Stimulated activated CD4-positive, alpha-beta T cell treated with anti-CD3 and anti-CD28 coated beads, Interleukin-2, amount 100 ng/mL, for 4 hours (primary cell): ENCODE measurements at regions not wholly inside any gene's neighbourhood (a gene's known extent, or its start where the extent isn't known, plus 50 kb on each side); places are given as distances from the start of the nearest gene placed in this dataset.
A peak's percentile ranks its signal among the peaks of the same experiment; 100 is the strongest.

ENCODE experiments used
- DNase-seq: peaks from one replicate; pipeline ENCODE4 v3.0.0-alpha.2; 2020; ENCODE audit warnings: low read depth

DNA sequence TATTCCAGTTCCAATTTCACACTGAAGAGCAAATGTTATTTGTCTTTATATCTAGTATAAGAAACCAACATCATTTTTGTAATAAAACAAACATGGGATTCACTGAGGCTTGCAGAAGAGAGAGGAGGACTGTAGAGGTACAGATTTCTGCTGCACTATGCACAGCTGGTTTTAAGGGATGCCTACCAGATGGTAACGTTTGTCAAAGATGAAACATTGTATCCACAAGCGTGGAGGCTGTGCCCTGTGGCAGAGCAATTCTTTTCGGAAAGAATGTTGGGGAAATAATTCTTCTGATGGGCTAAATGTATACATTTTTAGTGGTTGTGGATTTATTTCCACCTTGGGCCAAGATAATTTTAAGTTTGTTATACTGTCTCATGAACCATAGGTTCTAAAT is 272.4 kb downstream of the DUSP10 start:
- no peak for DNase-seq

DNA sequence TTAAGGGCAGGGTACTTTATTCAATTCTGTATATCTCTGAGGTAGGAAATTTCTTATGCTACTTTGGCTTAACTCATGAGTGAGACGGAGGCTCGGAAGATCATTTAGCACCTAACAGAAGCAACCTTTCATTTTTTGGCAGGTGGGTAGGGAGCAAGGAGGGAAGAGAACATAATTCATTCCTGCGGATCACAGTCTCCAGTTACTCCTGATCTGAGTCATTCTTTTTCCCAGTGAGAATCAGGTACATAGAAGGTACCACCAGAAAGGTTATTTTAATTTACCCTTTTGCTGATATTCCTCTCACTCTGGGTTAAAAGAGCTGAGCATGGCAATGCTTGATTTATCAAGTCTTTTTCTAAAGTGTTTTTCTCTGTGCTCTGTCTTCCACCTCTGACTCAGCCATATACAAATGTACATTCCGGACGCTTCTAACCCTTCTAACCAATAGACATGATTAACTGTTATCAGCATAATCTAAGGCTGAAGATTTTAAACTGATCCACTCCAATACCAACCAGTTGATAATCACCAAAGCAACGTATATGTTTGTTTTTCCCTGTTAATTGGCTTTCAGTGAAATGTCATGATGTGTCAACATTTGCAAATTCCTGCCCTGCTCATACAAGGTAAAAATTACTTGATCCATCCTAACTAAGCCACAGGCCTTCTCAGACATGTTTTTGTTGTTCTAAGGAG is 271.7 kb downstream of the DUSP10 start:
- DNase-seq = no peak

DNA sequence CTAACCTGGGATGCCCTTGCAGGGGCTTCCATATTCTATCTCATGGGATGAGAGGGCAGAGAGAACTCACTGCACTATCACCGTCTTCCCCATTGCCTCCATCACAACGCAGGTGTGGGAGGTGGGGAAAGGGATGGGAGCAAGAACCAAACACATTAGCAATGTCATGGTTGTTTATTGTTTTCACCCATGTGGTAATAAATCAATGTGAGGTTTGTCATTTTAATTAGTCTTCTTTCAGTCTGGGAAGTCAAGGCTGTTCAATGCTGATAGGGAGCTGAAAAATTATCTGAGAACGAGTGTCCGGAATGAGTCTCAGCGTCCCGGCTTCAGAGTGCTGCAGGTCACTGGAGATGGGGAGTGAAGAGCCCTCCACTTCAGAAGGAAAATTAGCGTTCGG is 268.5 kb downstream of the DUSP10 start:
- no peak for DNase-seq

DNA sequence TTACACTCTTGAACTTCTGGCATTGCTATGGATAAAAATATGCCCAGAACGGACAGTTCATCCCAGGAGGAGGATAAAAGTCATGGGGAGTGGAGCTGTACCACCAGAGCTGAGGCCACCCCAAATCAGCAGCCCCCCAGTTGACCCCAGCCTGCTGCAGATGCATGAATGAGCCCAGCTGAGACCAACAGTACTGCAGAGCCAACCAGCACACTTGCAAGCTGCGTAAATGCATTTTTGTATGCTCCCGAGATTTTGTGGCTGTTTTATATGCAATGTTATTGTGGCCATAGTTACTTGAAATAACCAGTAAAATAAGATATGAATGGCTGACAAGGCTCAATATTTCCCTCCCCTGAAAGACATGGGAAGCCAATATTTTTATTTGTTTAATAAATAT is 264.6 kb downstream of the DUSP10 start:
- DNase-seq = no peak

DNA sequence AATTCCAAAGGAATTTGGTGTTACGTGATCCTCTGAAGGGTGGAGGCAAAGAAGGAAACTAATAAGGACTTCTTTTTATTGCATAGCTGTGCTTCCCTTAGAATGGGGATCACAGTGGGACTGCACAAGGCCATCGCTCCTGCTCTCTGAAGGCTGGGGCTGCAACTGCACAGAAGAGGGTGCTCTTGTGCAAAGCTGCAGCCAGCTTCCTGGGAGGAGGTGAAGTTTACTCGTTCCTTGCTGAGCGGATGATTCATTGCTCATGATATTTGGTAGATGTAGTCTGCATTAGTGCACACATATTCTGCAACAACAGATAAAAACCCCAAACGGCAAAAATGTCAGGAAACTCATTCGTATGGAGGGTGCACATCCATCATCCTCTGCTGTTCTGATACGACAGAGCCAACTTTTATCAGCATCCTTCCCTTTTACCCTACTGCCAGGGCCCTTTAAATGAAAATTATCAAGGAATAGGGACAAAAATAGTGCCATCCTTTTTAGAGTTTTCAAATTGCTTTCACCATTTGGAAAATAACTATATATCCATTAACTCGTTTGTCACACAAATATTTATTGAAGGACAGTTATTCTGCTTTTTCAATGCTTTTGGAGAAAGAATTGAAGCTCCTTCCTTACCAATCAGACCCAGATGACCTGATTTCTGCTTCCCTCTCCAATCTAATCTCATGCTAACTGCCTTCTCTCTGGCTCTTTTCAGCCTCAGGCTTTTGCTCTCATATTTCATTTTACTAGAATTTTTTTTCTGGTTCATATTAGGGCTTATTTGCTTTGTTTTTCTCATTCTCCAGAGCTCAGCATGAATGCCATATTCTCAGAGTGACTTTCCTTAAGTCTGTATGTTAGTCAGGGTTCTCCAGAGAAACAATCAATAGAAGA is 263.6 kb downstream of the DUSP10 start:
- peak; percentile 47 for DNase-seq

DNA sequence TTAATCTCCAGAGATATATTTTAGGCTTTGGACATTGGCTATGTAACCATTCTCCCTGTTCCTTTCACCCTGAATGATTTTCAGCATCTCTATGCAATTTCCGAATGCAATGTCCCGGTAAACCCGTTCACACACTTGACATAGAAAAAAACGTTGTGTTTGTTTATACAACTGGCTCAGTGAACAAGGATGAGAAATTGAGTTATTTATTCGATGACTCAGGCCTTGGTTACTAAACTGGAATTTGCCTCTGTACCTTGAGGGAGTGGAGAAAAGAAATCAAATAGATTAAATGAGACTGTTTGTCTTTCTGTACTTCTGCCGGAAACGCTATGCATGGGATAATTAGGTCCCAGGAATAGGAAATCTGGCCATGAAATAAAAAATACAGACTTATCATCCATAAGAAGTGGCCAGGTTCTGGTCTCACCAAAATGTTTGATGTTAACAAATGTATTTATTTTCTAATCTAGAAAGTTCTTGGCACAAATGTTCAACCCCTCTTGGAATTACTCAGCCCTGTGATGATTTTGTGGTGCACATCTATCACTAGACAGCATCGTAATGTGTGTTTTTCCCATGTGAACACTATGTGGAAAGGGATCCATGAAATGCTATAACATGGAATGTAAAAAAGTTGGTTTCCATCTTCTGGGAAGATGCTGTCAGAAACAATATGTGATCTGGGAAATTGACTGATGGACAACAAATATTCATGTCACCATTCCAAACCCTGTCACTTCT is 253.9 kb downstream of the DUSP10 start:
- DNase-seq = no peak

DNA sequence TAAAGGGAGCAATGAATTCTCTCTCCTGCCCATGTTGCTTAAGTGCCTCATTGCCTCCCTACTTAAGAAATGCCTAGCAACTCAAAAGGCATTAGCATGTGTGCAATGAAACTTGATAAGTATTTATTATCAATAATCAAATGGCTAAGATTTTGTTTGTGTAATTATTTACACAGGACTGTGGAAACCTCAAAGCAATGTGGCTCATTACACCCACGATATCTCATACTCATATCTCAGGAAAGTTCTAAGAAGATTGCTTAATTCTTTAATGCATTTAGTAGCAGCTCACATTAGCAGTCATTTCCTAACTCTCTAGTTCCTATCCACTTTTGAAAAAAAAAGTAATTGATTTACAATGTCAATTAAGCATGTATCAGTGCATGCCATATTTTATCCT is 253.3 kb downstream of the DUSP10 start:
- no peak for DNase-seq

DNA sequence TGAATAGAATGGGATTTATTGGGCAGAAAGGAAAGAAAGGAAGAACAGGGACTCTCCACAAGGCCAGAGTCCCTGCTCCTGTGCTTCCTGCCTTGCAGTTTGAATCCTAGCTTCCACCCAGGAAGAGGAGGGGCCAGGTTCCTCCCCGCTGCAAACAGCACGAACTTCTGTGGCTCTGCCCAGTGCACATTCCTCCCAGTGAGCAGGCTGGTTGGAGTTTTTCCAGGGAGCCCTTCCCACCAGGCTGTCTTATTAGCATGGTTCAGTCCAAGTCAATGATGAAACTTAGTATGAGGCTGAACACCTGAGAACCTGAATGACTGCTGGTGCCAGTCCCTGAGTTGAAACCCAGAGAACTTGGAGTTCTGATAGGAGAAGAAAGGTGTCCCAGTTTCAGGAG is 247.2 kb downstream of the DUSP10 start:
- no peak for DNase-seq

DNA sequence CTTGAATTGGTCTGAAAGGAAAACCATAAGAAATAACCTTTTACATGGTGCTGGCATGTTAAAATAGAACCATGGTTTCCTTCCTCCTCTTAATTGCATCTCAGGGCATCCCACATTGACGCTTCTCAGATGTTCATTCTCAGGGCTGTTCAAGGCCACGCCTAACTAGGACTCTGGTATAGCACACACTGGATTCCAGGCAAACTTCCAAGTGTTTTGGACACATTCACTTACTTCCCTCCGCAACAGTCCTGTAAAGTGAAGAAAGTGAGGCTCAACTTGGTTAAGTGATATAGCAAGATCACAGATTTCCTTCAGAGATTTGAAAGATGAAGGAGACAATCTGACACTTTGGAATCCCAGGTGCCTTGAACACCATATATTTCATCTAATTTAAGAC is 244.8 kb downstream of the DUSP10 start:
- no peak for DNase-seq

DNA sequence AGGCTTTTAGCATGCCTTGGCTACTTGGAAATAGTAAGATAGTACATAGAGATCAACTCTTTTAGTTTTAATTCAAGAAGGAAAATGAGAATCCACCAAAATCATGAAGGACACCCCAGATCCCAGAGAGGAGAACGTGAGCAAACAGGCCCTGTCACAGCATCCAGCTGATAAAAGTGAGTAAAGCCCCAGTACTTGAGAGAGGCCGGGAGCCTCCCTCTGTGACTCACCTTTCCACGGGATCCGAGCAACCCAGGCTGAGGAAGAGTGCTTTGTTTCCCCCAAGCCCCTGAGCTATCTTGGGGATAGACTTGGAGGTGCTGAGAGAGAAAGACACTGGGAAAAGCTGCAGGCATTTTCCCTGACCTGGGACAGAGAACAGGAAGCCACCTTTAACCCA is 238.6 kb downstream of the DUSP10 start:
- no peak for DNase-seq

DNA sequence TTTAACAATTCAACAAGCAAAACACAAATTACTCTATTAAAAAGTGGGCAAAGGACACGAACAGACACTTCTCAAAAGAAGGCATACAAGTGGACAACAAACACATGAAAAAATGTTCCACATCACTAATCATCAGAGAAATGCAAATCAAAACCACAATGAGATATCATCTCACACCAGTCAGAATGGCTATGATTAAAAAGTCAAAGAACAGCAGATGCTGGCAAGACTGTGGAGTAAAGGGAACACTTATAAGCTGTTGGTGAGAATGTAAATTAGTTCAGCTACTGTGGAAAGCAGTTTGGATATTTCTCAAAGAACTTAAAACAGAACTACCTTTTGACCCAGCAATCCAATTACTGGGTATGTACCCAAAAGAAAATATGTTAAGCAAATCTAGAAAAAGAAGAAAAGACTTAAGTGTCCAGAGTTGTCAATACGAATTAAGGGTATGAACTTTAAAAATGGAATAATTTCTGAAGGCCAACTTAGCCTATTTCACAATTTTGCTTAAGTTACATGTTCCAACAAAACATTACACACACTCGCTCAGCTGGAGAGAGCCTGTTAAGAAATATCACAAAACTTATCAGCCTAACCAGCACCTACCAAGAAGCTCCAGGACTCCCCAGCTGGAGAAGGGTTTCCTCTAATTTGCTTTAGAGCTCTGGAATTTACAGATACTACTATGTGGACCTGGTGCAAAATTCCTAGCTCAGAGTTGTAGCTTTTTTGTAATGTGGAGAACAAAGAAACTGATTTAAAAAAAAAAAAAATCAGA is 232.1 kb downstream of the DUSP10 start:
- no peak for DNase-seq

DNA sequence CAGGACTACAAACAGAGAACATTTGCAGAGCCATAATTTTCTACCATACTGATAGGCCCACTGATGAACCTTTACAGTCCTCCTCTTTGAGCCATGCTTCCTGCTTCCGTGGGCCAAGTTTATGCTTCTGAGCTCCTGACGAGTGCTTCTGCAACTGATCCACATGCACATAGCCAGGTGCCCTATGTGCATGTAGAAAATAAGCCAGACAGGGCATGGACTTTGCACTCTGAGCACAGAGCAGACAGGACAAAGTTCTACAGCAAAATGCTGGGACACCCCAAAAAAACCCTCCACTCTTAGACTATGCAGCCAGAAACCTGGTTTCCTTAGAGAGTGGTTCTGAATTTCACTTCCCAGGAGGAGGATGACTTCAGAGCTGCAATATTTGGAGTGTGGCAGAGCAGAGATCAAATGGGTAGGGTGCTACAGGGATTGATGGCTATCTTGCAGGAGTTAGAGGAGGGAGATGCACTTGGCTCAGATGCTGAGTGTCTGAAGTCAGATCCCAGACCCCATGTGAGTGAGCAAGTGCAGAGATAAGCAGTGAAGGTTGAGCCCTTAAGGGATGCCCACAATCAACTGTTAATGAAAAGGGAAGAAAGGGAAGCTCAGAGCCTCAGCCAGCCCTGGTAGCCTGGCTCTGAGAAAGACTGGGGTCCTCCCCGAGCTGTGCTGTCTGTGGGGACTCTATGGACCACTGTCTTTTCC is 230.9 kb downstream of the DUSP10 start:
- no peak for DNase-seq

DNA sequence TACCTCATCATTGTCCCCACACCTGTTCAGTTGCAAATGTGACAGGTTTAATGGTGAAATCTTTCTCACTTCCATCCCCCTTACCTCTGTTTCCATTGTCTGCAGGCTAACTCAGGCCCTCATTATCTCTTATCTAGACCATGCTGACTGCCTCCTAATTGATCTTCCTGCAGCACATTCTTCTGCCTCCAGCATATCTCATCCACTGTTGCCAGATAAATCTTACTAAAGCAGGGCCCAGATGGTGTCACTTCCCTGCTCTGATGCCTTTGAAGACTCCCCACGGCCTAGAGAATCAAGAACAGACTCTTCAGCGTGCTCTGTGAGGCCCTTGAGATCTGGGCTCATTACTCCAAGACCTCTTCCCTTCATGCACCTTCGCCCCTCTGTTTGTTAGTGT is 230.1 kb downstream of the DUSP10 start:
- DNase-seq = no peak

DNA sequence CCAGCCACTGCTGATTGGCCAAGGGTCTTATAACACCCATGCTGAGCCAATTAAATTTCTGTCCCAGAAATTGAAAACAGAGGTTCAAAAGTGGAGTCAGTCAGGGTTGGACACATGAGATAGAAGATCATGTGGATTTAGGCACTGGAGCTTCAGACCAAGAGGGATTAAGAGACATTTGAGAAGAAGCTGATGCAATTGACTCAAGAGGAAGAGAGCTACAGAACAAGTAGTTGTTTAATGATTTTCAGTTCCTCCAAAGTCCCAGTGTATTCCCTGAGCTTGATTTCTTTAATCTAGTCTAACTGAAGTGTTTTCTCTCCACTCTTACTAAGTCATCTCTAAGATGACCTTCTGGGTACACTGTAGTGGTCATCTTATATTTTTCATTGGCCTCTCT is 227.1 kb downstream of the DUSP10 start:
- no peak for DNase-seq

DNA sequence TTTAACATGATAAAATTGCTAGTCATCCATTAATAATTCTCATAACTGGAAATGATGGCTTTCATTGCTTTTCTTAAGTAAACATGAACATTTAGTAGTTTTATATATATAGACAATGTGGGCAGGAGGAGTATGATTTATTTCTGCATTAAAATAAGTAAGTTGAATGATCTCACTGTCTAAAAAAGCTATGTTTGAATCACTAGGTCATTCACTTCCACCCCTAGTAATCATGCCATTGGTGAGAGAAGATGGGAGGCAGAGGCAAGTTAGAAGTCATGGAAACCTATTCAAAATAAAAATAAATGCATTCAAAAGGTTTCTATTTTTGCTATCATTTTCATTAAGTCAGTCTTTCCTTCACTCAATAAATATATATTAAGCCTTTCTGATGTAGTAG is 226.4 kb downstream of the DUSP10 start:
- DNase-seq = no peak

DNA sequence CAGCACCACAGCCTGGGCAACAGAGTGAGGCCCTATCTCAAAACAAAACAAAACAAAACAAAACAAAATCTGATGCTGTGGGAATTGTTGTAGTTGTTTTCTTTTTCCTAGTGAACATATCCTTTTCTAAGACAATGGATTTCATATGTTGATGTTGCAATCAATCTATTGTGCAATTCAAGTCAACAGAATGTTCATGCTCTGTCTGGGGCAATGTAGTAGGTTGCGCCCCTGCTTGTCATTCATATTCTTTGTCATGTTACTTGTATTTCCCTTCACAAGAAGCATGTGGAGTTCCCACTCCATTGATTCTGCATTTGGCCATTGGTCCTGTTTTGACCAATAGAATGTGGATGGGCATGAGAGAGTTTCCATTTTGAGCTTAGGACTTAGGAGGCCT is 223.9 kb downstream of the DUSP10 start:
- DNase-seq = no peak

DNA sequence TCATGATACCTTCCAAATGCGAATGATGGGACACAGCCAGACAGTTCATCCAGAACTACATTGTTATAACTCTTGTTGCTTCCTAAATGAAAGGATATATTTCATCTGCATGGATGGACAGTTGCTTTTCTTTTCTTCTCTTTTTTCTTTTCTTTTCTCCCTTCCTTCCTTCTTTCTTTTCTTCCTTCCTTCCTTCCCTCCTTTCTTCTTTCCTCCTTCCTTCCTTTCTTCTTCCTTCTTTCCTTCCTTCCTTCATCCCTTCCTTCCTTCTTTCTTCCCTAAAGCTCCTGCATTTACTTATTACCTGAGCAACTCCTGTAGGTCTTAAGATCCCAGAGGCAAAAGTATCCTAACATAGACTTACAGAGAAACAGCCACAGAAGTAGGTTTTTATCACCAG is 221.6 kb downstream of the DUSP10 start:
- DNase-seq = no peak

DNA sequence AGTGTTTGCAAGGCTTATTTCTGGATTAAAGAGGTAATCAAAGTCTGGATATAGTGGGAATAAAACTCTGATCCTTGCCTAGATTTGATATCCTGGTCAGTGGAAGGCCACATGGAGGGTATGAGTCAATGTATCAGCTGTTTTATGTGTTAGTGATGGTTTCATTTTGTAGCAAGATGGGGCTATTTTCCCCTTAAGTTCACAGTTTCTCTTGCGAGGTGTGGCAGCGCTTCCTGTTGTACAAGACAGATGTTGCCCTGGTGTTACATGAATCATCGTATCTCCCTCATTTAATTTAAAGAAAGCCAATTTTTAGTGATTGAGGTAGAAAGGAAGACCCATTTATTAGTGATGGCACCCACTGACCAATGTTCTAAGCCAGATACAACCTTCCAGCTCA is 220.2 kb downstream of the DUSP10 start:
- DNase-seq = no peak

DNA sequence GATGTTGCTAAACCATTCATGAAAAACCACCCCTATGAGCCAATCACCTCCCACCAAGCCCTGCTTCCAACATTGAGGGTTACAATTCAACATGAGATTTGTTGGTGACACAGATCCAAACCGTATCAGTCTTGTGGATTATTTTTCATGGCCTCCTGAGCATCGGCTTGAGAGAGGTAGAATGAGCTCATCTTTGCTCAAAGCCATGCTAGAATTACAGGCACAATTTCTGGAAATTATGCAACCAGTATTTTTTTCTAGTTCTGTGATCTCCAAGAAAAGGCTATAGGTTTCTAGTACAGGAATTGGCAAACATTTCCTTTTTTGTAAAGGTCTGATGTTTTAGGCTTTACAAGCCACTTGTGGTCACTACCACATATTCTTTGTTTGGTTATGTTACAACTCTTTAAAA is 219.4 kb downstream of the DUSP10 start:
- DNase-seq = no peak

DNA sequence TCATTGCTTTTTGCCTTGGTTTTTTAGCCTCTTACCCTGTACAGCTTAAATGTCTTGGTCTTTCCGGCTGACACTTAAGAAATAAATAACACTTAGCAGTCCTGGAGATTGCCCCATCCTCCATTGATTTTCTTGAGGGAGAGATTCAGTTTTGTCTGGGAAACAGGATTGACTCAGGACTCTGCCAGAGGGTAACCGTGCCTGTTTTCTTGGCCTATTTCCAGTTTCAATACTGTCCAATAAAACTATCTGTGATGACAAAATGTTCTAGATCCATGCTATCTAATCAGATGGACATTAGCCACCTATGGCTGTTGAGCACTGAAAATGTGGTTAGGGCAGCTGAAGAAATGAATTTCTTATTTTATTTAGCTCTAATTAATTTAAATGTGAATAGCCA is 216.1 kb downstream of the DUSP10 start:
- no peak for DNase-seq

DNA sequence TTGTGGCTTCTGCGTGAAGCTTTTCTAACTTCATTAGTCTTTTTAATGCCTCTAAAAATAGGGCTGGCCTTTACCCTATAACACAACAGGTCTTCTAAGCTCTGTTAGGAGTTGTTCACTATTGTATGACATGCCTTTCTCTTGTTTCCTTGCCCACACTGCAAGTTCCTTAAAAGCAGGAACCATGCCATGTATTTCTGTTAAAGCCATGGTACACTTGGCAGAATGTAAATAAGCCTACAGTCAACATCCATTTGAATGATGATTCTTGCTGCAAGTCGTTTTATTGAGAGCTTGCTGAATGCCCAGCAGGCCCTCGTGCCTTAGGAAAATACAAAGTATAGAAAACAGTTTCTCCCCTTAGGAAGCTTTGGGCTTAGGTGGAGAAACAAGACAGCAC is 214.6 kb downstream of the DUSP10 start:
- no peak for DNase-seq
